ENCODE measurements at regions not wholly inside any gene's neighbourhood (a gene's known extent, or its start where the extent isn't known, plus 50 kb on each side); places are given as distances from the start of the nearest gene placed in this dataset.

DNA sequence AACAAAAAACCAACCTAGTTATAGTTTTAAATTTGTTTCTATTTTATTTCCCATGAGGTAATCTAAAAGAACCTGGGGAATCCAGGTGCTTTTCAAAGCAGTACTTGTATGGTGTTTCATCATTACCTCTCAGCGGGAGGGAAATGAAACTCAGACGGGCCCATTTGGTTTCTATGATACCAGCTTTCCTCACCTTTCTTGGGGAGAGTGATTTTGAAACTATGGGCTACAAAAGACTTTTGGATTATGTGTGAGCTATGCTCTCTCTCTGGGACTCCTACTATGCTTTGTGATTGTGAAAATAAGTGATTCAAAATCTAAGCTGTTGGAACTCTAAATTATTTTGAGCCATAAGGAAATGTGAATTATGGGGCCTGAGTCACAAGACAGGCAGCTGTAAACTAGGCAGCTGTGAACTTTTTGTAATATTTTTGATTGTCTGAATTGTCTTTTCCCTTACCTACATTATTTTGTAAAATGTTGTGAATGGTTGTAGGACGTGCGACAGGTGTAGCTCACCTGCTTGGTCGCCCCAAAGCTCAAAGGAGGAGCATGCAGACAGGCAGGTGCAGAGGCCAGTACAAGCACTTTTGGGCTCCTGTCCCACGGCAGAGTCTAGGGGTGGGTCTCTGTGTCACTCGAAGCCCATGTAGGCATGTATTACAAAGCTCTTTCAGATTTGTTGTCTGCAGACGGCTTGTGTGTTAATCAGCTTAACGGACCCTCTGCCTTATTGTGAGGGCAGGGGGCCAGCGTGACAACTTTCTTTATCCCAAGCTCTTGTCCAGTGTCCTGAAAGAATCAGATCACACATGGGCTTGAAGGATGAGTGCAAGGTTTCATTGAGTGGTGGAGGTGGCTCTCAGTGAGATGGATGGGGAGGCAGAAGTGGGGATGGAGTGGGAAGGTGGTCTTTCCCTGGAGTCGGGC is 64.8 kb upstream of the BACH1 start:
- H3K4me1 ChIP-seq (ENCODE audit: low read depth) = peaks cover 3% of the 10 kb centered on the region
- TF ChIP-seq, protein P1, sequence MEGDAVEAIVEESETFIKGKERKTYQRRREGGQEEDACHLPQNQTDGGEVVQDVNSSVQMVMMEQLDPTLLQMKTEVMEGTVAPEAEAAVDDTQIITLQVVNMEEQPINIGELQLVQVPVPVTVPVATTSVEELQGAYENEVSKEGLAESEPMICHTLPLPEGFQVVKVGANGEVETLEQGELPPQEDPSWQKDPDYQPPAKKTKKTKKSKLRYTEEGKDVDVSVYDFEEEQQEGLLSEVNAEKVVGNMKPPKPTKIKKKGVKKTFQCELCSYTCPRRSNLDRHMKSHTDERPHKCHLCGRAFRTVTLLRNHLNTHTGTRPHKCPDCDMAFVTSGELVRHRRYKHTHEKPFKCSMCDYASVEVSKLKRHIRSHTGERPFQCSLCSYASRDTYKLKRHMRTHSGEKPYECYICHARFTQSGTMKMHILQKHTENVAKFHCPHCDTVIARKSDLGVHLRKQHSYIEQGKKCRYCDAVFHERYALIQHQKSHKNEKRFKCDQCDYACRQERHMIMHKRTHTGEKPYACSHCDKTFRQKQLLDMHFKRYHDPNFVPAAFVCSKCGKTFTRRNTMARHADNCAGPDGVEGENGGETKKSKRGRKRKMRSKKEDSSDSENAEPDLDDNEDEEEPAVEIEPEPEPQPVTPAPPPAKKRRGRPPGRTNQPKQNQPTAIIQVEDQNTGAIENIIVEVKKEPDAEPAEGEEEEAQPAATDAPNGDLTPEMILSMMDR (IDR thresholded peaks at IDR 0.05) = no peak
- intact Hi-C loops (cut with DNase I, micrococcal nuclease) = no loop called here
- ATAC-seq = peak; percentile 47
- H3K36me3 ChIP-seq (ENCODE audit: low read depth) = no peaks in the 10 kb centered on the region
- no peak overlapping the region for H3K4me3 ChIP-seq
- H3K9me3 ChIP-seq = no peaks in the 10 kb centered on the region
- DNase-seq = no peak

DNA sequence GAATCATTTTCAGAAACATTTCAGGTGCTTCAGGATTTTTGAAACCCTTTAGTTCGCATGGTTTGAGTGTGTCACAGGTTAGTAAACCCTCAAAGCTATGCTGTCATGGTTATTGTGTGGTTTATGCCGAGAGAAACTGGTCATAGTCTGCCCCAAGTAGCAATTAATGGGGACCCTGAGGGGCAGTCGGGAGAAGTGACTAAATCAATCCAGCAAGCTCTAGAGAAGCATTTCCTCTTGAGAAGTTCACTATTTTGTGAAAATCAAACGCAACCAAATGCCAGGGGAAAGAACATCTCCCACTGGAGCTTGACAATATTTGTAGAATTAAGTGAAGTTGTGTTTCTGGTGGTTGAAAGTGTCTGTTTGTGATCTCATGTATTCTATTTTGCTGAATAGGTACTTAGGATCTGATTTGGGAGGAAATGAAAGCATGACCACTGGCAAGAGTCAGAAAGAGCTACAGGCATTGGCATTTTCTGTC is 63.0 kb upstream of the BACH1 start:
- H3K36me3 ChIP-seq (ENCODE audit: low read depth) = no peaks in the 10 kb centered on the region
- no peak overlapping the region for H3K4me3 ChIP-seq
- intact Hi-C loops (cut with DNase I, micrococcal nuclease) = no loop called here
- H3K9me3 ChIP-seq = no peaks in the 10 kb centered on the region
- ATAC-seq = no peak
- TF ChIP-seq, protein P1 (IDR thresholded peaks at IDR 0.05) = no peak
- DNase-seq = no peak
- peaks cover 3% of the 10 kb centered on the region for H3K4me1 ChIP-seq (ENCODE audit: low read depth)

DNA sequence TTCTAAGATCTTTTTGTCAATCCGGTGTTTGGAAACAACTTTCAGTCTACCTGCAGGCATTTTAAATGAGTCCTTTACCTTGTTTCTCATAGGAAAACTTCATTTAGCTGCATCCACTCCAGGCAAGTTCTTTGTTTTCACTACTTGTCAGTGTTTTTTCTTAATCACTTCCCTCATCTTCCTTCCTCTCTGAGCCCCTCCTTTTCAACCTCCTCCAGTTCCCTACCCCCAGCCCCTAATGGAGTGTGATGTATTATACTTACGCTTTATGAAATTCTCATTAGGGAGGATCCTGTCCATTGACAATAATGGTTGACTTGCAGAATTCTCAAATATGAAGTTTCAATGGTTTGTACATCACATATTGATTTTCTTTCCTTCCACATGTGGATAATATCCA is 62.5 kb upstream of the BACH1 start:
- ATAC-seq = no peak
- intact Hi-C loops (cut with DNase I, micrococcal nuclease) = no loop called here
- TF ChIP-seq, protein P1 (IDR thresholded peaks at IDR 0.05) = no peak

DNA sequence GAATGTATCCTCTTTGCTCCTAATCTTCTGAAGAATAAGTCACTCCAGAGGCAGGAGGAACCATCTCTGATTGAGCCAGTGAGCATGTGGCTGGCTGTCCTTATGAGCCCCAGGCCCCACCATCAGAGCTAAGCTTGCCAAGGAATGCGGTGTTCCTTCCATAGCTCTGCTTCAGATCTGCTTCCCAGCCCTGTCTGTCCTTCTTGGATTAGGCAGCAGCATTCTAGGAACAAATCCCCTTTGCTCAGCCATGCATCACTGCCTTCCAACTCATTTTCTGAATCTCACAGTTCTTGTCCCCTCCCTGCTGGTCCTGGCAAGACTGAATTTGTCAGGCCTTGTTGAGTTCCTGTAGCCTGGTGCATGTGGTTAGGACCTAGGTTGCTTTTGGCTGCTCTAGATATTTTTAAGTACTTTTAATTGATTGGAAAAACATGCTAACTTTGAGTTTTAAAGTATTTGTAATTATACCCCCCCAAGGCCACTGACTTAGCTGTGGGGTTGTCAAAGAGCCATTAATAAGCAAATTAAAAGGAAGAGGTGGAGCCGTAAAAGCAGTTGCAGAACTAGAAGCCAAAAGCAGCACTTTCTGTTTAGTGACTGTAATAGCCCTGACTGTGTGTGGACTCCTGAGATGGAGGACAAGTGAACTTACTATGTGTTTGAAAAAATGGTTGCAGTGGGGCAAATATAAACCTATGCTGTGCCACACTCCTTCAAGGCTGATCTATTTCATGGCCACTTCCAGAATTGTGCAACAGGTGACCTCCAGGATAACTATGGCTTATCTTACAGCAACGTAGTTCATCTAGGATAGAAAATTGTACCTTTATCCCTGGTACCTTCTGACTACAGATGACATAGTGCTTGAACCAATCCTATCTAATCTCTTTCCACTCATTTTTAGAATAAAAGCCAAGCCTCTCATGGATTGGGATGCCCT is 61.3 kb upstream of the BACH1 start:
- peaks cover 3% of the 10 kb centered on the region for H3K4me1 ChIP-seq (ENCODE audit: low read depth)
- H3K9me3 ChIP-seq = no peaks in the 10 kb centered on the region
- DNase-seq = no peak
- no peak overlapping the region for H3K4me3 ChIP-seq
- H3K36me3 ChIP-seq (ENCODE audit: low read depth) = no peaks in the 10 kb centered on the region
- peak; percentile 17 for ATAC-seq
- TF ChIP-seq, protein P1 (IDR thresholded peaks at IDR 0.05) = no peak
- intact Hi-C loops (cut with DNase I, micrococcal nuclease) = no loop called here

More for the DNA sequence above, 62.5 kb upstream of the BACH1 start:
- Histone ChIP-seq H3K4me3 (no peak overlapping the region), H3K9me3 (no peaks in the 10 kb centered on the region), H3K36me3 (ENCODE audit: low read depth) (no peaks in the 10 kb centered on the region), H3K4me1 (ENCODE audit: low read depth) (peaks cover 3% of the 10 kb centered on the region)
- DNase-seq = no peak

DNA sequence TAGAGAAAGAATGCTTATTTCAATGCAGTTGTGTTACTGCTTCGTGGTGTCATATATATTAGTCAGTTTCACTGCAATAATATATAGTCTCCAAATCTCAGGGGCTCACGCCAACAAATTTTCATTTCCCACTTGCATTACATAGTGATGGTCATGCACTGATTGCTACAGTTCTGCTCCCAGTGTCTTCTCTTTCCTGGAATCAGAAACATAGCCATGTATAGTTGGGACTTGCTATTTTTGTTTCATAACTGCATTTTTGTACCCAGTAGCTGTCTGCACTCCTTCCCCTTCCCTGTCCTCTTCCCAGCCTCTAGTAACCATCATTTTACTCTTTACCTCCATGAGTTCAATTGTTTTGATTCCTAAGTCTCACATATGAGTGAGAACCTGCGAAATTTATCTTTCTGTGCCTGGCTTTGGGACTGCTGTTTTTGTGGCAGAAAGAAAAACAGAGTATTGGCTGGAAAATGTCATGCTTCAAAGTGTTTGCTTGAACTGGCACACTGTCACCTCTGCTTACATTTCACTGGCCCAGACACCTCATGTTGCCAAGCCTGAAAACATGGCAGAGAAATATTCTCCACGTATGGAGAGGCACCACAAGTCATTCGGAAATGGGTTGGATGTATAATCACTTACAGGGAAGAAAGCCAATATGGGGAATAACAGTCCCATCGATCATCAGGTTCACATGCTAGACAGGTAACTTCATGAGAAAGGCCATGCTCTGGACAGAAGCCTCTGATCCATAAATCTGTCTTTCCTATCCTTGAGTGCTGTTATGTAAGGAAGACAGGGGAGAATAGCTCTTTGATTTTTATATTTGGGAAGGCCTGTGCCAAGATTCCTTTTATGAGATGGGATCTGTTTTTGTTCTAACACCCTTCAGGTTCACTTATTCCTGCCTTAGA is 60.4 kb upstream of the BACH1 start:
- DNase-seq = no peak
- Histone ChIP-seq H3K4me3 (no peak overlapping the region), H3K9me3 (no peaks in the 10 kb centered on the region), H3K36me3 (ENCODE audit: low read depth) (no peaks in the 10 kb centered on the region), H3K4me1 (ENCODE audit: low read depth) (peaks cover 3% of the 10 kb centered on the region)
- TF ChIP-seq, protein P1 (IDR thresholded peaks at IDR 0.05) = no peak
- peak; percentile 20 for ATAC-seq
- intact Hi-C loops (cut with DNase I, micrococcal nuclease) = no loop called here
